WTC11 (cell line): ENCODE measurements at regions not wholly inside any gene's neighbourhood (a gene's known extent, or its start where the extent isn't known, plus 50 kb on each side); places are given as distances from the start of the nearest gene placed in this dataset.

ENCODE experiments used
- AR ChIP-seq: fragments of 250-450 bp; sonication (Bioruptor Pico); IDR thresholded peaks from 2 replicates; pipeline ENCODE4 v1.9.0; 2021; ENCODE audit warnings: mild to moderate bottlenecking
- CBFB ChIP-seq: sonication (generic); formaldehyde crosslinking; IDR thresholded peaks from 2 replicates; pipeline ENCODE4 v1.8.1; 2022; ENCODE audit warnings: mild to moderate bottlenecking, low read depth, missing genetic modification reagents
- CTCF ChIP-seq: fragments of 200-600 bp; IDR thresholded peaks from 2 replicates; pipeline ENCODE4 v1.8.0; 2022; ENCODE audit warnings: antibody characterized with exemption
- HMGXB4 ChIP-seq: sonication (generic); formaldehyde crosslinking; IDR thresholded peaks from 2 replicates; pipeline ENCODE4 v1.8.1; 2023; ENCODE audit warnings: mild to moderate bottlenecking, moderate library complexity, missing genetic modification reagents
- JUN ChIP-seq: sonication (generic); formaldehyde crosslinking; IDR thresholded peaks from 2 replicates; pipeline ENCODE4 v1.8.0; 2023; ENCODE audit warnings: mild to moderate bottlenecking, missing genetic modification reagents
- MAX ChIP-seq: sonication (generic); formaldehyde crosslinking; IDR thresholded peaks from 2 replicates; pipeline ENCODE4 v1.8.0; 2022; ENCODE audit warnings: mild to moderate bottlenecking, missing genetic modification reagents
- NR1H2 ChIP-seq: sonication (generic); formaldehyde crosslinking; IDR thresholded peaks from 2 replicates; pipeline ENCODE4 v1.9.0; 2021; ENCODE audit warnings: mild to moderate bottlenecking, moderate library complexity, missing genetic modification reagents
- TCF7 ChIP-seq: sonication (generic); formaldehyde crosslinking; IDR thresholded peaks from 2 replicates; pipeline ENCODE4 v1.8.0; 2022; ENCODE audit warnings: mild to moderate bottlenecking, low read depth, missing genetic modification reagents, moderate library complexity
- ZNF232 ChIP-seq: sonication (generic); formaldehyde crosslinking; IDR thresholded peaks from 2 replicates; pipeline ENCODE4 v1.8.0; 2022; ENCODE audit warnings: mild to moderate bottlenecking, missing genetic modification reagents
- TF ChIP-seq, protein P1 (sequence below): fragments of 250-450 bp; sonication (Bioruptor Pico); IDR thresholded peaks from 2 replicates; pipeline ENCODE4 v1.9.0; 2021; ENCODE audit warnings: mild to moderate bottlenecking
- TF ChIP-seq, protein P2 (sequence below): sonication (generic); formaldehyde crosslinking; IDR thresholded peaks from 2 replicates; pipeline ENCODE4 v1.8.0; 2022; ENCODE audit warnings: missing genetic modification reagents

DNA sequence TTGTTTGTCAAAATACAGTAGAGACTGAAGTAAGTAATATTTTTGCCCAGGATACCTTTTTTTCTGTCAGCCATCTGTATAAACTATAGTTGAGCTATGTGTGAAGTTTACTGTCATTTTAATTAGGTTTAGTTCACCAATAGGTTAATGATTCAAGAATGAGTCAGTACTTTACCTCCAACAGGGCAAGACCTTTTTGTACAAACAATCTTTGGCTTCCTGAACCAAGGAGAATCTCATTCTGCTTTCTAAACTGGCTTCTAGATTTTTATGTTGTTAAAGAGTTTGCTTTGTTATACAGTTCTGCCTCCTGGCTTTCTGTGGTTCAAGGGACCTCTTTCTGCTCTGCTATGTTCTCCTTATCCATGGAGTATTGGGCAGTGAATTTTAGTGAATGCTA lies 412.0 kb upstream of the NR3C2 start:
- TF ChIP-seq CTCF = no peak
- TF ChIP-seq AR (CRISPR knock-in tag) = no peak
- TF ChIP-seq CBFB = no peak
- TF ChIP-seq HMGXB4 (CRISPR knock-in tag) = no peak
- TF ChIP-seq ZNF232 = no peak
- no peak for TF ChIP-seq TCF7 (CRISPR knock-in tag)
- TF ChIP-seq MAX (CRISPR knock-in tag) = no peak
- TF ChIP-seq, protein P1, sequence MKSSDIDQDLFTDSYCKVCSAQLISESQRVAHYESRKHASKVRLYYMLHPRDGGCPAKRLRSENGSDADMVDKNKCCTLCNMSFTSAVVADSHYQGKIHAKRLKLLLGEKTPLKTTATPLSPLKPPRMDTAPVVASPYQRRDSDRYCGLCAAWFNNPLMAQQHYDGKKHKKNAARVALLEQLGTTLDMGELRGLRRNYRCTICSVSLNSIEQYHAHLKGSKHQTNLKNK (CRISPR knock-in tag) = no peak
- TF ChIP-seq JUN (CRISPR knock-in tag) = no peak
- TF ChIP-seq, protein P2, sequence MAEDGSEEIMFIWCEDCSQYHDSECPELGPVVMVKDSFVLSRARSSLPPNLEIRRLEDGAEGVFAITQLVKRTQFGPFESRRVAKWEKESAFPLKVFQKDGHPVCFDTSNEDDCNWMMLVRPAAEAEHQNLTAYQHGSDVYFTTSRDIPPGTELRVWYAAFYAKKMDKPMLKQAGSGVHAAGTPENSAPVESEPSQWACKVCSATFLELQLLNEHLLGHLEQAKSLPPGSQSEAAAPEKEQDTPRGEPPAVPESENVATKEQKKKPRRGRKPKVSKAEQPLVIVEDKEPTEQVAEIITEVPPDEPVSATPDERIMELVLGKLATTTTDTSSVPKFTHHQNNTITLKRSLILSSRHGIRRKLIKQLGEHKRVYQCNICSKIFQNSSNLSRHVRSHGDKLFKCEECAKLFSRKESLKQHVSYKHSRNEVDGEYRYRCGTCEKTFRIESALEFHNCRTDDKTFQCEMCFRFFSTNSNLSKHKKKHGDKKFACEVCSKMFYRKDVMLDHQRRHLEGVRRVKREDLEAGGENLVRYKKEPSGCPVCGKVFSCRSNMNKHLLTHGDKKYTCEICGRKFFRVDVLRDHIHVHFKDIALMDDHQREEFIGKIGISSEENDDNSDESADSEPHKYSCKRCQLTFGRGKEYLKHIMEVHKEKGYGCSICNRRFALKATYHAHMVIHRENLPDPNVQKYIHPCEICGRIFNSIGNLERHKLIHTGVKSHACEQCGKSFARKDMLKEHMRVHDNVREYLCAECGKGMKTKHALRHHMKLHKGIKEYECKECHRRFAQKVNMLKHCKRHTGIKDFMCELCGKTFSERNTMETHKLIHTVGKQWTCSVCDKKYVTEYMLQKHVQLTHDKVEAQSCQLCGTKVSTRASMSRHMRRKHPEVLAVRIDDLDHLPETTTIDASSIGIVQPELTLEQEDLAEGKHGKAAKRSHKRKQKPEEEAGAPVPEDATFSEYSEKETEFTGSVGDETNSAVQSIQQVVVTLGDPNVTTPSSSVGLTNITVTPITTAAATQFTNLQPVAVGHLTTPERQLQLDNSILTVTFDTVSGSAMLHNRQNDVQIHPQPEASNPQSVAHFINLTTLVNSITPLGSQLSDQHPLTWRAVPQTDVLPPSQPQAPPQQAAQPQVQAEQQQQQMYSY = no peak
- no peak for TF ChIP-seq NR1H2 (CRISPR knock-in tag)
